Upper lobe of left lung (tissue), 4 donors: ENCODE measurements at regions not wholly inside any gene's neighbourhood (a gene's known extent, or its start where the extent isn't known, plus 50 kb on each side); places are given as distances from the start of the nearest gene placed in this dataset.

ENCODE experiments used
- CTCF ChIP-seq, 6 experiments: fragments of 450-650 bp in 4 of 6; fragments of 200-600 bp in 2 of 6; sonication (generic) in 2 of 6; IDR thresholded peaks; one replicate each; pipeline ENCODE4 v1.5.1; 2016 to 2019; ENCODE audit warnings: antibody characterized with exemption in 6 of 6
- POLR2A ChIP-seq, 4 donors: fragments of 450-650 bp; IDR thresholded peaks; one replicate each; pipeline ENCODE4 v1.5.1; 2016 to 2017; ENCODE audit warnings: antibody characterized with exemption in 4 of 4, mild to moderate bottlenecking in 2 of 4
- POLR2AphosphoS5 ChIP-seq, 2 donors: sonication (generic); formaldehyde crosslinking; IDR thresholded peaks; one replicate each; pipeline ENCODE4 v1.5.1; 2017; ENCODE audit warnings: antibody characterized with exemption in 2 of 2

- TF ChIP-seq CTCF (IDR thresholded peaks at IDR 0.05) (no peak), POLR2AphosphoS5 (IDR thresholded peaks at IDR 0.05) (no peak), POLR2A (IDR thresholded peaks at IDR 0.05) (no peak)
Observed at GRCh38 chr13:72552731-72553130, 174.7 kb downstream of the MZT1 start.
